NCI-H82 treated with DMSO at 0.1 percent for 48 hours (cell line): ENCODE measurements at regions not wholly inside any gene's neighbourhood (a gene's known extent, or its start where the extent isn't known, plus 50 kb on each side); places are given as distances from the start of the nearest gene placed in this dataset.
"Not testable (repeated sequence)": the region's sequence is repeated elsewhere in the genome, so short reads cannot be mapped to it uniquely, and the experiment has no call there.

Experiments
- DNase-seq: peaks from one replicate; lab custom pipeline; 2025; ENCODE audit not compliant: unreplicated experiment; lab: John Stamatoyannopoulos, UW

- no peak for DNase-seq
These were observed 104.3 kb upstream of the SYT13 start for GRCh38 chr11:45390407-45390806.

- DNase-seq: no peak
These were observed 102.3 kb upstream of the SYT13 start for GRCh38 chr11:45388472-45388871.

GRCh38 chr11:45387885-45388284, 101.7 kb upstream of the SYT13 start:
- DNase-seq: not testable (repeated sequence)

GRCh38 chr11:45386972-45387371, 100.8 kb upstream of the SYT13 start:
- no peak for DNase-seq

GRCh38 chr11:45385844-45386243, 99.7 kb upstream of the SYT13 start:
- no peak for DNase-seq

- no peak for DNase-seq
These were observed 99.3 kb upstream of the SYT13 start for GRCh38 chr11:45385423-45385822.

GRCh38 chr11:45384711-45385241, 98.6 kb upstream of the SYT13 start:
- DNase-seq: no peak

- no peak for DNase-seq
These were observed 97.9 kb upstream of the SYT13 start for GRCh38 chr11:45384016-45384415.

GRCh38 chr11:45383224-45383623, 97.1 kb upstream of the SYT13 start:
- DNase-seq: no peak

- DNase-seq: no peak
These were observed 96.2 kb upstream of the SYT13 start for GRCh38 chr11:45382133-45382878.

GRCh38 chr11:45379162-45379863, 93.2 kb upstream of the SYT13 start:
- no peak for DNase-seq

- no peak for DNase-seq
These were observed 92.4 kb upstream of the SYT13 start for GRCh38 chr11:45378516-45378915.

GRCh38 chr11:45374653-45375059, 88.5 kb upstream of the SYT13 start:
- no peak for DNase-seq

- no peak for DNase-seq
These were observed 88.0 kb upstream of the SYT13 start for GRCh38 chr11:45374130-45374529.

- no peak for DNase-seq
These were observed 87.4 kb upstream of the SYT13 start for GRCh38 chr11:45373506-45374035.

- not testable (repeated sequence) for DNase-seq
These were observed 86.3 kb upstream of the SYT13 start for GRCh38 chr11:45372414-45372813.

GRCh38 chr11:45371251-45372115, 85.3 kb upstream of the SYT13 start:
- peak; percentile 54 for DNase-seq

- DNase-seq: no peak
These were observed 83.2 kb upstream of the SYT13 start for GRCh38 chr11:45369313-45369712.

GRCh38 chr11:45368697-45369096, 82.6 kb upstream of the SYT13 start:
- no peak for DNase-seq

GRCh38 chr11:45366619-45367190, 80.6 kb upstream of the SYT13 start:
- DNase-seq: no peak
